Activated naive CD4-positive, alpha-beta T cell treated with anti-CD3 and anti-CD28 coated beads for 36 hours (primary cell): ENCODE measurements at regions not wholly inside any gene's neighbourhood (a gene's known extent, or its start where the extent isn't known, plus 50 kb on each side); places are given as distances from the start of the nearest gene placed in this dataset.
"Not testable (repeated sequence)": the region's sequence is repeated elsewhere in the genome, so short reads cannot be mapped to it uniquely, and the experiment has no call there.

Experiments used
- CTCF ChIA-PET: fragments of 350-600 bp; sonication (Branson Sonifier 250); formaldehyde crosslinking; loops from one replicate; lab custom pipeline; 2021; ENCODE audit warnings: antibody characterized with exemption; lab: Charles Lee
- DNase-seq: peaks from one replicate; pipeline ENCODE4 v3.0.0-alpha.2; 2020
- H3K27ac Mint-ChIP-seq: one replicate; pipeline ENCODE4 v1.8.0; 2021; ENCODE audit warnings: mild to moderate bottlenecking, mixed read lengths
- H3K27me3 Mint-ChIP-seq: one replicate; pipeline ENCODE4 v1.8.0; 2021; ENCODE audit warnings: low read depth, mixed read lengths
- H3K36me3 Mint-ChIP-seq: one replicate; pipeline ENCODE4 v1.8.0; 2021; ENCODE audit warnings: low read depth, mixed read lengths
- H3K4me1 Mint-ChIP-seq: one replicate; pipeline ENCODE4 v1.8.0; 2021; ENCODE audit warnings: low read depth, mixed read lengths
- H3K4me3 Mint-ChIP-seq: one replicate; pipeline ENCODE4 v1.8.0; 2021; ENCODE audit warnings: mild to moderate bottlenecking, moderate library complexity, mixed read lengths
- H3K9me3 Mint-ChIP-seq: one replicate; pipeline ENCODE4 v1.8.0; 2021; ENCODE audit warnings: mixed read lengths
- intact Hi-C: fragments of 100-400 bp; cut with micrococcal nuclease; formaldehyde crosslinking; loops from one replicate; pipeline ENCODE4 v1.15.1; 2023

DNA sequence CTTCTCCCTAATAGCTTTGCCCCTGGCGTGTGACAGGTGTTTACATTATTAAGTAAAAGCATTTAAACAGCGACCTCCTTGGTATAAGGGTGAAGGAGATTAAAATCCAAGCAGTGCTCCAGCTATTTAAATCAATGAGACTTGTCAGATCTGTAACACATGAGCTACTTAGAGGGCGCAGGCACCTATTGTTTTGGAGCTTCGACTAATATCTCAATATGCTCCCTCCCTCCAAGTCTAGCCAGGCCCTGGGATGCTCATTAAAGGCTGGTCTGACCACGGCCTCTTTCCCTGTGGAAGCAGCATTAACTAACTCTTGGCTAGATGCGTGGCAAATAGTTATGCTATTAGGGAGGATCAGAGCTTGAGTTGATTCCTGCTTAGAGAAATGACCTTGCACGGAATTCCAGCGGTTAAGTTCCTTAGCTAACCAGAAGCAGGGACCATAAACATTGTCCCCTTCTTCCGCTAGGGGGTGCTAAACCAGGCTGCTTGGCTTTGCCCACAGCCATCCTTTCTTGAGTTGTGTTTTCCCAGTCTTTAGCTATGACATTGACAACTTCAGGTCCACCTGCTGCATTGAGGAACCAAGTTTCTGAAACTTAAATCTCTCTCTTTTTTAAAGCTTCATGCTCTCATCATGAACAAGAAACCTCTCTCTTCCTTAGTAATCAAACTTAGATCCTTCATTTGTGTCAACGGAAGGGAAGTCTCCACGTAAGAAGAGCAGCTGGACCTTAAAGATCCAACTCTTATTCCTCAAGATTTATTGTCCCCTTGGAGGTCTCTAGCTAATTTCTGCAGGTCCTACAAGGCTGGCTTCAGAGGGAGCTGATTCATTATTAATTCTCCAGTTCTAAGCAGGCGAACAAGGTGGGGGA, 80.7 kb upstream of the IGFBP7 start:
- no peak overlapping the region for H3K27ac Mint-ChIP-seq
- H3K4me3 Mint-ChIP-seq: no peak overlapping the region
- CTCF ChIA-PET: interaction anchor here (0.5 to 3.5 kb wide), 13 partner anchors 8 to 1821 kb away, joined by 3 to 21 read pairs (median 4); no protein-coding TSS in a partner anchor
- peak; percentile 35 for DNase-seq
- H3K4me1 Mint-ChIP-seq: no peaks in the 10 kb centered on the region
- no peaks in the 10 kb centered on the region for H3K36me3 Mint-ChIP-seq
- peaks cover 10% of the 10 kb centered on the region for H3K27me3 Mint-ChIP-seq
- intact Hi-C loops: no loop called here
- no peaks in the 10 kb centered on the region for H3K9me3 Mint-ChIP-seq

DNA sequence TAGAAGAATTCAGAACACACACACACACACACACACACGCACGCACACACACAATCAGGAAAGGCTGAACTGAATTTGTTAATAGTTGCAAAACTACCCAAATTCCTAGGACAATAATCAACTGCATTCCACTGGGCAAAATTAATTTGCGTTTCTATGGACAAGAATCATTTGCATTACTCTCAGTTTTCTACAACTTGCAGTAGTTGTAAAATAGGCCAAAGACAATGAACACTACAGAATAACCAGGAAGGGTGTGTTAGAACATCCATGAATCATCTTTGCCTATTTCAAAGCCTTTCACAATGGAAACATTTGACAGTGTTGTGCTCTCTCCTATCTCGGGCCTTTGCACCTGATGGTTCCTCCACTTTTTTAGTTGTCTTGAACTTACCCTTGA, 77.1 kb upstream of the IGFBP7 start:
- intact Hi-C loops: no loop called here
- Mint-ChIP-seq H3K27ac (no peak overlapping the region), H3K9me3 (no peaks in the 10 kb centered on the region), H3K27me3 (no peaks in the 10 kb centered on the region), H3K4me3 (no peak overlapping the region), H3K4me1 (no peaks in the 10 kb centered on the region), H3K36me3 (no peaks in the 10 kb centered on the region)
- DNase-seq: no peak
- CTCF ChIA-PET: no interaction called here

DNA sequence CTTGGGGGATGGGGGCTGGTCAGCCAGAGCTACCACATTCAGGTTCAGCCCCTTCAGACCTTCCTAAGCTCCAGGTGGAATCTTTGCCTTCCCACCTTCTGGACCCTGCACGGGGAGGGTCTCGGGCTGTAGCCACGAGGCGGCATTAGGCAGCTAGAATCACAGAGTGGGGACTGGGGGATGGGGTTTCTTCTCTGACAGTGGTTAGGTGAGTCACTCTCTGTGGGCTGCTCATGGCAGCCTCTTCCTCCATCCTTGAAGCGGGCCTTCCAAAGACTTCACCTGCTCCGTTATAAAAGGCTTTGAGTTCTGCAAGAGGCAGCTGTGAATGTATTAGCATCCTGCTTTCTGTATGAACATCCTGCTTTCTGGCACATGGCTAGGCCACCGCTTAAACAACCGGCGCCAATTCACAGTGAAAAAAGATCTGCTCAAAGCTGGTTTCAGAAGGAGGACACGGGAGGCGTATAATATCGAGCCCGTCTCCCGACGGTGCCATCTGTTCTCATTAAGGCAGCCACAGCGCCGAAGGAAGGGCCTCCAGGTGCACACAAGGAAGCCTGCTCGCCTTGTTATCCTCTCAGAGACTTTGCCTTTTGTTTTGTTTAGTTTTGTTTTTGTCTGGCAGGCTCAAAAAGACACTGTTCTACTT, 74.3 kb upstream of the IGFBP7 start:
- no peak for DNase-seq
- CTCF ChIA-PET: no interaction called here
- intact Hi-C loops: no loop called here
- H3K4me3 Mint-ChIP-seq: no peak overlapping the region
- no peaks in the 10 kb centered on the region for H3K36me3 Mint-ChIP-seq
- peaks cover 4% of the 10 kb centered on the region for H3K27me3 Mint-ChIP-seq
- H3K27ac Mint-ChIP-seq: no peak overlapping the region
- H3K4me1 Mint-ChIP-seq: no peaks in the 10 kb centered on the region
- H3K9me3 Mint-ChIP-seq: no peaks in the 10 kb centered on the region

DNA sequence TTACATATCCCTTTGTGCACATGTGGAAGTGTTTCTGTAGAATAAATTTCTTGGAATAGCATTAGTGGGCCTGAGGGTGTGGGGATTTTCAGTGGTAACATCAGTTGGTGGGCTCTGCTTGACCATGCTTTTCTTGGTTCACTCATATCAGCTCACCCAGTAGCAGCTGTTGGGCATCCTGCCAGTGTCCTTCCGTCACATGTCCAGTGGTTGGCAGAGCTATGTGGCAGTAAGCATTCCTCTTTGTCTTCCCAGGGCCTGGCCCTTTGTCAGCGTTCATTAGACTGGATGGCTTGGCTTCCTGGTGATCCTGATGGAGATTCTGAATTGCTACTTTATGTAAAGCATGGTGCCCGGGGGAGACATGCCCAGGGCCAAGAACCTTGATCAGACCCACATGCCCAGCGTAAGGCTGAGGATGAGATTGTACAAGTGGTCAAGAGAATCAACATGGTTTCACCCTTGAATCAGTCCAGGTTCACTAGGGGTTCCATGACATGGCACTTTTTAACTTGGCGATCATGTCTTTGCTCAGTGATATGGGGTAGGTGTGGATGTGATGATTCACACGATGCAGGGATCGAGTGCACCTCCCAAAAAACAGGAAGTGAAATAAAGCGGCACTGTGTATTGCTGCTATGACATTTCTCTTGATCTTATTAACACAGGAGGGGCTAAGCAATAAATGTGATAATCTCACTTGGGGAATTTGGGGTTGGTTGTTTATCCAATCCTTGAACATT, 72.1 kb upstream of the IGFBP7 start:
- no peaks in the 10 kb centered on the region for H3K4me1 Mint-ChIP-seq
- intact Hi-C loops: no loop called here
- no peaks in the 10 kb centered on the region for H3K9me3 Mint-ChIP-seq
- no peak overlapping the region for H3K4me3 Mint-ChIP-seq
- no peaks in the 10 kb centered on the region for H3K36me3 Mint-ChIP-seq
- H3K27ac Mint-ChIP-seq: no peak overlapping the region
- DNase-seq: no peak
- CTCF ChIA-PET: interaction anchor here (1.4 kb wide), 1 partner anchor 9 kb away, joined by 5 read pairs; no protein-coding TSS in a partner anchor
- H3K27me3 Mint-ChIP-seq: peaks cover 4% of the 10 kb centered on the region

DNA sequence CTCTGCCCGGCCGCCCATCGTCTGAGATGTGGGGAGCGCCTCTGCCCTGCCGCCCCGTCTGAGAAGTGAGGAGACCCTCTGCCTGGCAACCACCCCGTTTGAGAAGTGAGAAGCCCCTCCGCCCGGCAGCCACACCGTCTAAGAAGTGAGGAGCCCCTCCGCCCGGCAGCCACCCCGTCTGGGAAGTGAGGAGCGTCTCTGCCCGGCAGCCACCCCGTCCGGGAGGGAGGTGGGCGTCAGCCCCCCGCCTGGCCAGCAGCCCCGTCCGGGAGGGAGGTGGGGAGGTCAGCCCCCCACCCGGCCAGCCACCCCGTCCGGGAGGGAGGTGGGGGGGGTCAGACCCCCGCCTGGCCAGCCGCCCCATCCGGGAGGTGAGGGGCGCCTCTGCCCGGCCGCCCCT, 63.0 kb upstream of the IGFBP7 start:
- H3K27me3 Mint-ChIP-seq, H3K9me3 Mint-ChIP-seq, H3K36me3 Mint-ChIP-seq, CTCF ChIA-PET, H3K4me3 Mint-ChIP-seq, DNase-seq, intact Hi-C loops, H3K4me1 Mint-ChIP-seq, H3K27ac Mint-ChIP-seq: not testable (repeated sequence)

DNA sequence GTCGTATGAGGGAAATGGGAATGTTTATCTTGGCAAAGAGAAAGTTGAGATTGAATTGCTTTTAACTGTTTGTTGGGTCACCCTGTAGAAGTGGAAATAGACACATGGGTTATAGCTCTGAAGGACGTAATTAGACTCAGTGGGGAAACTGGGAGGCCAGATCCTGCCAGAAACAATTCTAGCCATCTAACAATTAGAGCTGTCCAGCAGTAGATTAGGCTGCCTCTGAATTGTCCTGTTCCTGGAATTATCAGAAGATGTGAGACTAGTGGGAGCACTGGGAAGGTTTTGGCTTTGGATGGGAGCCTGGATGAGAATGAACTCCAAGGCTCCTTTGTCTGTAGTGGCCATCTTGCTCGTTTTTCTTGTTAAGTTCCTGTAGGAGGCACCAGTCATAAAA, 61.9 kb upstream of the IGFBP7 start:
- CTCF ChIA-PET: interaction anchor here (1.1 to 1.2 kb wide), 2 partner anchors 9 to 244 kb away, joined by 3 to 4 read pairs; no protein-coding TSS in a partner anchor
- H3K36me3 Mint-ChIP-seq: no peaks in the 10 kb centered on the region
- intact Hi-C loops: no loop called here
- H3K27ac Mint-ChIP-seq: no peak overlapping the region
- no peaks in the 10 kb centered on the region for H3K9me3 Mint-ChIP-seq
- H3K4me3 Mint-ChIP-seq: no peak overlapping the region
- H3K27me3 Mint-ChIP-seq: no peaks in the 10 kb centered on the region
- H3K4me1 Mint-ChIP-seq: no peaks in the 10 kb centered on the region
- DNase-seq: no peak

DNA sequence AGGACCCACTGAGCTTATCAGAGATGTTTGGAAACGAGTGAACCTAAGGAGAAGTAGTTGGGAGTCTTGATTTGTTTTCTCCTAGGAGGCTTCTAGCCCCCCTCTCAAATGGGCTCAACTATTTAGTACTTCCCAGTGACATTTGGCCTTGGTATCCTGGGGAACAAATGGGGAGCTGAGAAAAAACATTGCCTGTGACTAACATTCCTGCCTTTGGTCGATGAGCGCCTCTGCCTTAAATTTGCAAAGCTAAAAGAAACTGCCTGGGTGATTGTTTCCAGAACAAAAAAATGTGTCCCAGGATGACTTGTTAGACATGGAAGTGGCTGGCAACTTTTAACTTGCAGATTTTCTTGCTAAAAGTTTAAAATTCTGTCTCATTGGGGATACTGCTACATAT, 58.8 kb upstream of the IGFBP7 start:
- Mint-ChIP-seq H3K27ac (no peak overlapping the region), H3K27me3 (peaks cover 18% of the 10 kb centered on the region), H3K9me3 (no peaks in the 10 kb centered on the region), H3K36me3 (no peaks in the 10 kb centered on the region), H3K4me1 (peaks cover 4% of the 10 kb centered on the region), H3K4me3 (no peak overlapping the region)
- DNase-seq: no peak
- intact Hi-C loops: no loop called here
- CTCF ChIA-PET: no interaction called here

DNA sequence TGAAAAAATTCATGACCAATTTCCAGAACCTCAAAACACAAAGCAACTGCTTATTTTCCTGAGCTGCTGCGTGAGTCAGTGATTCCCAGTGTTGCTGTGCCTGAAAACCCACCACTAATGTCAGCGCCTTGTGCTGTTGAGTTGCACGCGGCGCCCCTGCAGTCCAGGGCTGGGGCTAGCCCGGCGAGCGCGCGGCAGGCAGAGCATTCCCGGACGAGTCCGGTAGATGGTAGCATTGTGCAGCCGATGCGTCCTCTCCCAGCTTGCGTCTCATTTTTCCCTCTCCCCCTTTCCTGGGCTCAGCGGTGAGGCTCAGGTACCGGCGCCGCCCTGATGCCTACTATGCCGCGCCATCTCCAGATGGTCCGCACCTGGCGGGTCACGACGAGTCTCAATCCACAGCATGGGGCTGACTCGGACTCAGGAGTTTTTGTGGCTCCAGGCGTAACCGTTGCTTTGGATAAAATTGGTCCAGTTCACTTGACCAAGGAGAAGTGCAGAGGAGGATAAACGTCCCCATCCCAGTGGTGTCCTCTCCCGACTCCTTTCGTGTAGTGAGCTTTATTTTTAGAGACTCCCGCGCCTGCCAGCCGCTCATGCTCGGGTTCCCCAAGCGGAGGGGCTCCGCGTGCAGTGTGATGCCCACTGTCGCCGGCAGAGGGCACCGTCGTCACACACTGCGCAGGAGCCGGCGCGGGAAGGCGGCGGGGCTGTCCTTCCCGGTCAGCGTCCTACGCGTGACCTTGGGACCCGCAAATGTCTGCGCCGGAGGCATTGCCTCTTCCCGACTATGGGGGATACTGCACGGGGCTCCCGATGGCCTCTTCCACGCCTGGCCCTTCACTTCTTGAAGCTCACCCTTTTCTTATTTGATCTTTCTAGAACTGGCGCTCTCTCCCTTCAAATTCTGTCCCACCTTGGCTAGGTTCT, 53.6 kb upstream of the IGFBP7 start:
- H3K4me1 Mint-ChIP-seq: peaks cover 8% of the 10 kb centered on the region
- intact Hi-C loops: loop anchor here (5.0 kb wide), 2 partner anchors 264 to 899 kb away; no protein-coding TSS in a partner anchor
- CTCF ChIA-PET: interaction anchor here (0.6 to 2.9 kb wide), 54 partner anchors 8 to 1619 kb away, joined by 3 to 21 read pairs (median 3); no protein-coding TSS in a partner anchor
- DNase-seq: peak; percentile 78
- H3K4me3 Mint-ChIP-seq: peak overlapping the region; percentile 74
- no peak overlapping the region for H3K27ac Mint-ChIP-seq
- H3K9me3 Mint-ChIP-seq: no peaks in the 10 kb centered on the region
- H3K27me3 Mint-ChIP-seq: peaks cover 18% of the 10 kb centered on the region
- no peaks in the 10 kb centered on the region for H3K36me3 Mint-ChIP-seq

DNA sequence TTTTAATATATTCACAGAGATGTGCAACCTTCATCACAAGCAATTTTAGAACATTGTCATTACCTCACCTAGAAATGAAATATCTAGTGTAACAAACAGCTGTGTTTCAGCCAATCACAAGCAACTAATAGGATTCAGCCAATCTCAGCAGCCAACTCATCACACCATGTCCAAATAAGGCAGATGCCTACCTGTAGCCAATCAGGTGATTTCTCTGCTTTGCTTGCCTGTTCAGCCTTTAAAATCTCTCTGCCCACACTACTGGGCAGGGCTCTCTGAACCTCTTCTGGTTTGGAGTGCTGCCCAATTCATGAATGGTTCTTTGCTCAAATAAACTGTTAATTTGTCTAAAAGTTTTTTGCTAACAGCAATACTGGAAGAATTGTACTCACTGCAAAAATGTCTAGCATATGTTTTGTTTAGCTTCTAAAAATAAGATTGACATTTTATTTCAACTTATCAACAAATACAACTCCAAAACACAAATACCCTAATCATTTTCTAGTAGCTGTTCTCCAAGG, 52.4 kb upstream of the IGFBP7 start:
- DNase-seq: no peak
- Mint-ChIP-seq H3K36me3 (no peaks in the 10 kb centered on the region), H3K9me3 (no peaks in the 10 kb centered on the region), H3K27me3 (peaks cover 21% of the 10 kb centered on the region), H3K4me3 (no peak overlapping the region), H3K27ac (no peak overlapping the region), H3K4me1 (peaks cover 8% of the 10 kb centered on the region)
- intact Hi-C loops: loop anchor here (5.0 kb wide), 2 partner anchors 265 to 900 kb away; no protein-coding TSS in a partner anchor
- CTCF ChIA-PET: interaction anchor here (0.7 to 2.9 kb wide), 17 partner anchors 12 to 1617 kb away, joined by 3 to 21 read pairs (median 4); no protein-coding TSS in a partner anchor
